HCT116 (cell line): ENCODE measurements at regions not wholly inside any gene's neighbourhood (a gene's known extent, or its start where the extent isn't known, plus 50 kb on each side); places are given as distances from the start of the nearest gene placed in this dataset.

ENCODE experiments used
- ATAC-seq: fragments of 200-7000 bp; cut with Tn5 transposase; 2 replicates; pipeline ENCODE4 v1.9.1; 2020; ENCODE audit warnings: mild to moderate bottlenecking, moderate library complexity
- BruUV-seq: library from RNA; stranded (reverse); fragments of 400-500 nt; replicated peaks from 2 replicates; lab custom pipeline; 2021; lab: Mats Ljungman, UMichigan
- CTCF ChIA-PET: fragments of 300-600 bp; sonication (Branson Sonifier 250); formaldehyde crosslinking; loops from one replicate; lab custom pipeline; 2021; ENCODE audit warnings: antibody characterized with exemption; lab: Charles Lee
- POLR2A ChIA-PET: fragments of 300-600, 350-600 bp; sonication (Branson Sonifier 250); formaldehyde crosslinking; loops from one replicate; lab custom pipeline; 2021; ENCODE audit warnings: antibody characterized with exemption; lab: Charles Lee
- RAD21 ChIA-PET, 2 experiments: fragments of 300-600 bp; sonication (Branson Sonifier 250); formaldehyde crosslinking; loops; one replicate each; lab custom pipeline; 2023; ENCODE audit warnings: low total read pairs in 2 of 2; ENCODE audit not compliant: uncharacterized antibody in 2 of 2, unreplicated experiment in 2 of 2, low non-redundant PET in 1 of 2; lab: Charles Lee
- DNase-seq: peaks from one replicate; pipeline ENCODE4 v3.0.0-alpha.2; 2010; ENCODE audit warnings: low read depth, low spot score
- H2AFZ ChIP-seq: fragments of 200-600 bp; shearing (Covaris generic), sonication (generic); 2 replicates; pipeline ENCODE4 v1.6.1; 2017; ENCODE audit warnings: low read depth, mixed run types, mixed read lengths, antibody characterized with exemption, low read length; ENCODE audit not compliant: poor library complexity, severe bottlenecking
- H3K27ac ChIP-seq: 2 replicates; pipeline ENCODE4 v1.5.1; 2012; ENCODE audit warnings: low read depth, low read length
- H3K27me3 ChIP-seq: fragments of 200-600 bp; sonication (generic); 2 replicates; pipeline ENCODE4 v1.6.1; 2016; ENCODE audit warnings: mixed run types, low read length, mixed read lengths; ENCODE audit not compliant: insufficient read depth
- H3K36me3 ChIP-seq, 2 experiments: fragments of 200-500 bp in 1 of 2; fragments of 200-600 bp in 1 of 2; sonication (Bioruptor generic) in 1 of 2; sonication (generic) in 1 of 2; 2 replicates each; pipeline versions ENCODE4 v1.5.1 to v1.6.1; 2014 to 2016; ENCODE audit warnings: low read length in 2 of 2, inconsistent platforms in 1 of 2, mixed read lengths in 1 of 2, mixed run types in 1 of 2; ENCODE audit not compliant: insufficient read depth in 2 of 2, control insufficient read depth in 1 of 2
- H3K4me1 ChIP-seq, 2 experiments: fragments of 200-600 bp in 1 of 2; sonication (generic) in 1 of 2; 2 replicates each; pipeline versions ENCODE4 v1.5.1 to v1.6.1; 2012 to 2017; ENCODE audit warnings: low read length in 2 of 2, inconsistent platforms in 1 of 2, mild to moderate bottlenecking in 1 of 2, mixed read lengths in 1 of 2, mixed run types in 1 of 2, moderate library complexity in 1 of 2; ENCODE audit not compliant: insufficient read depth in 2 of 2, control insufficient read depth in 1 of 2
- H3K4me2 ChIP-seq: fragments of 200-600 bp; sonication (generic); 2 replicates; pipeline ENCODE4 v1.6.1; 2017; ENCODE audit warnings: mixed run types, low read length, mixed read lengths
- H3K4me3 ChIP-seq, 2 experiments: fragments of 200-600 bp in 1 of 2; sonication (generic) in 1 of 2; replicated peaks in 1 of 2; 2 replicates each; pipeline ENCODE4 v1.5.1; 2011 to 2016; ENCODE audit warnings: low read length in 2 of 2, control low read depth in 1 of 2, low read depth in 1 of 2, mild to moderate bottlenecking in 1 of 2, mixed read lengths in 1 of 2, mixed run types in 1 of 2
- H3K79me2 ChIP-seq: fragments of 200-600 bp; sonication (generic); 2 replicates; pipeline ENCODE4 v1.6.1; 2017; ENCODE audit warnings: mild to moderate bottlenecking, mixed run types, low read length, moderate library complexity, mixed read lengths; ENCODE audit not compliant: insufficient read depth
- H3K9ac ChIP-seq: fragments of 200-600 bp; sonication (generic); 2 replicates; pipeline ENCODE4 v1.6.1; 2016; ENCODE audit warnings: low read length, mixed read lengths
- H3K9me2 ChIP-seq: fragments of 200-600 bp; sonication (generic), shearing (Covaris generic); 2 replicates; pipeline ENCODE4 v1.6.1; 2017; ENCODE audit warnings: mixed run types, mild to moderate bottlenecking, moderate library complexity; ENCODE audit not compliant: insufficient read depth
- H3K9me3 ChIP-seq, 2 experiments: fragments of 200-500 bp in 1 of 2; fragments of 200-600 bp in 1 of 2; sonication (Bioruptor generic) in 1 of 2; sonication (generic) in 1 of 2; 2 replicates each; pipeline ENCODE4 v1.6.1; 2014 to 2017; ENCODE audit warnings: low read length in 2 of 2, mixed read lengths in 2 of 2, inconsistent platforms in 1 of 2, low read depth in 1 of 2, mild to moderate bottlenecking in 1 of 2, mixed run types in 1 of 2, moderate library complexity in 1 of 2; ENCODE audit not compliant: control insufficient read depth in 1 of 2, insufficient read depth in 1 of 2
- H4K20me1 ChIP-seq: fragments of 200-600 bp; sonication (generic), shearing (Covaris generic); 2 replicates; pipeline ENCODE4 v1.6.1; 2017; ENCODE audit warnings: mixed run types, mild to moderate bottlenecking, moderate library complexity; ENCODE audit not compliant: insufficient read depth
- ATF3 ChIP-seq: IDR thresholded peaks from 2 replicates; pipeline ENCODE4 v1.6.1; 2012
- CTCF ChIP-seq, 3 experiments: fragments of 200-600 bp in 1 of 3; sonication (generic) in 1 of 3; IDR thresholded peaks in 2 of 3; conservative IDR thresholded peaks in 1 of 3; 2 replicates each; pipeline ENCODE4 v1.5.1; 2012 to 2017; ENCODE audit warnings: low read depth in 2 of 3, low read length in 2 of 3, antibody characterized with exemption in 1 of 3, borderline replicate concordance in 1 of 3, control low read depth in 1 of 3, mild to moderate bottlenecking in 1 of 3, mixed read lengths in 1 of 3, mixed run types in 1 of 3, moderate library complexity in 1 of 3; ENCODE audit not compliant: insufficient read depth in 1 of 3
- ELF1 ChIP-seq: IDR thresholded peaks from 2 replicates; pipeline ENCODE4 v1.6.1; 2012; ENCODE audit warnings: low read depth, borderline replicate concordance
- EZH2 ChIP-seq: fragments of 200-600 bp; sonication (generic); IDR thresholded peaks from 2 replicates; pipeline ENCODE4 v1.6.1; 2017; ENCODE audit warnings: antibody characterized with exemption, mixed run types
- EZH2phosphoT487 ChIP-seq: fragments of 200-600 bp; IDR thresholded peaks from 2 replicates; pipeline ENCODE4 v1.6.1; 2018; ENCODE audit warnings: antibody characterized with exemption, borderline replicate concordance
- JUND ChIP-seq: IDR thresholded peaks from 2 replicates; pipeline ENCODE4 v1.6.1; 2012
- POLR2AphosphoS5 ChIP-seq: IDR thresholded peaks from 2 replicates; pipeline ENCODE4 v1.6.1; 2011; ENCODE audit warnings: mild to moderate bottlenecking, low read depth, low read length, moderate library complexity
- REST ChIP-seq: IDR thresholded peaks from 2 replicates; pipeline ENCODE4 v1.6.1; 2012; ENCODE audit warnings: low read depth
- SRF ChIP-seq: IDR thresholded peaks from 2 replicates; pipeline ENCODE4 v1.6.1; 2012; ENCODE audit warnings: low read depth
- TCF7L2 ChIP-seq: IDR thresholded peaks from 2 replicates; pipeline ENCODE4 v1.7.0; 2011; ENCODE audit warnings: borderline replicate concordance, inconsistent platforms; ENCODE audit not compliant: insufficient read depth, insufficient read length; ENCODE audit errors: extremely low read depth
- ZNF274 ChIP-seq: fragments of 200-500 bp; sonication (Bioruptor generic); IDR thresholded peaks from 2 replicates; pipeline ENCODE4 v1.6.1; 2014; ENCODE audit warnings: mild to moderate bottlenecking, low read depth, low read length, inconsistent platforms
- intact Hi-C: fragments of 100-400 bp; cut with micrococcal nuclease; formaldehyde crosslinking; loops from 2 replicates; pipeline ENCODE4 v1.10.0; 2022

GRCh38 chr2:217712431-217712830 lies 290.4 kb downstream of the TNS1 start:
- intact Hi-C loops = loop anchor here (2.0 to 5.0 kb wide), 6 partner anchors 62 to 1195 kb away; partner anchors contain the start of gene IGFBP5
- Histone ChIP-seq H3K4me2 (no peak overlapping the region), H2AFZ (no peak overlapping the region), H3K27ac (no peak overlapping the region), H3K27me3 (peaks cover 48% of the 10 kb centered on the region), H4K20me1 (no peaks in the 10 kb centered on the region), H3K4me1 (no peaks in the 10 kb centered on the region), H3K36me3 (no peaks in the 10 kb centered on the region), H3K79me2 (no peaks in the 10 kb centered on the region), H3K9ac (no peak overlapping the region), H3K4me3 (no peak overlapping the region), H3K9me3 (no peaks in the 10 kb centered on the region), H3K9me2 (no peaks in the 10 kb centered on the region)
- RAD21 ChIA-PET = interaction anchor here in 1 of 2 experiments (1.2 kb wide), 1 partner anchor 546 kb away, joined by 3 read pairs; no protein-coding TSS in a partner anchor
- POLR2A ChIA-PET = no interaction called here
- TF ChIP-seq REST (no peak), TCF7L2 (no peak), ATF3 (no peak), JUND (no peak)
- CTCF ChIA-PET = interaction anchor here (1.0 to 2.2 kb wide), 6 partner anchors 62 to 1193 kb away, joined by 3 to 9 read pairs (median 6); no protein-coding TSS in a partner anchor
- no peak for ATAC-seq
- no peak for DNase-seq
- BruUV-seq = no TSS peak

GRCh38 chr2:217711188-217711587 lies 291.6 kb downstream of the TNS1 start:
- TF ChIP-seq EZH2 (no peak), POLR2AphosphoS5 (no peak), ZNF274 (no peak), ELF1 (no peak), SRF (no peak), EZH2phosphoT487 (no peak), CTCF (IDR thresholded peaks at IDR 0.05 in 2 of 3, conservative IDR thresholded peaks at IDR 0.05 in 1 of 3; ENCODE audit: borderline replicate concordance in 1 of 3, insufficient read depth in 1 of 3, low read depth in 2 of 3, low read length in 2 of 3) (no peak)
- ChIA-PET CTCF (interaction anchor here (2.0 kb wide), 1 partner anchor 61 kb away, joined by 11 read pairs; no protein-coding TSS in a partner anchor), POLR2A (no interaction called here), RAD21 (no interaction called here)
- ATAC-seq (no peak), DNase-seq (no peak)
- no TSS peak for BruUV-seq
- H3K27ac ChIP-seq = no peak overlapping the region
- no peak overlapping the region for H3K9ac ChIP-seq
- H3K9me2 ChIP-seq = no peaks in the 10 kb centered on the region
- H2AFZ ChIP-seq = no peak overlapping the region
- no peaks in the 10 kb centered on the region for H3K36me3 ChIP-seq
- no peaks in the 10 kb centered on the region for H3K79me2 ChIP-seq
- H3K4me1 ChIP-seq = no peaks in the 10 kb centered on the region
- no peaks in the 10 kb centered on the region for H3K9me3 ChIP-seq
- peaks cover 53% of the 10 kb centered on the region for H3K27me3 ChIP-seq
- no peaks in the 10 kb centered on the region for H4K20me1 ChIP-seq
- H3K4me3 ChIP-seq = no peak overlapping the region
- no peak overlapping the region for H3K4me2 ChIP-seq
- intact Hi-C loops = loop anchor here (5.0 kb wide), 4 partner anchors 549 to 1194 kb away; partner anchors contain the start of gene IGFBP5
